PC-3 (cell line): ENCODE measurements at regions not wholly inside any gene's neighbourhood (a gene's known extent, or its start where the extent isn't known, plus 50 kb on each side); places are given as distances from the start of the nearest gene placed in this dataset.

Experiments used
- CTCF ChIP-seq: fragments of 300-600 bp; sonication (generic); conservative IDR thresholded peaks from 2 replicates; pipeline ENCODE4 v1.5.1; 2017; ENCODE audit warnings: antibody characterized with exemption, low read depth, mild to moderate bottlenecking, low read length
- EZH2phosphoT487 ChIP-seq: fragments of 300-600 bp; sonication (generic); IDR thresholded peaks from 2 replicates; pipeline ENCODE4 v1.6.1; 2018; ENCODE audit warnings: mild to moderate bottlenecking, antibody characterized with exemption, low read length, borderline replicate concordance

- no peak for TF ChIP-seq EZH2phosphoT487
- TF ChIP-seq CTCF: no peak
These were observed 350.6 kb upstream of the IL12A start for GRCh38 chr3:159637883-159638542.
